Endodermal cell (in vitro differentiated cells): ENCODE measurements at regions not wholly inside any gene's neighbourhood (a gene's known extent, or its start where the extent isn't known, plus 50 kb on each side); places are given as distances from the start of the nearest gene placed in this dataset.
"Not testable (repeated sequence)": the region's sequence is repeated elsewhere in the genome, so short reads cannot be mapped to it uniquely, and the experiment has no call there.

Experiments used
- DNase-seq: peaks from one replicate; pipeline ENCODE4 v3.0.0-alpha.2; 2017
- H3K27ac ChIP-seq: 2 replicates; pipeline ENCODE4 v1.5.1; 2013; ENCODE audit warnings: mild to moderate bottlenecking, low read depth, low read length, moderate library complexity
- H3K27me3 ChIP-seq: 2 replicates; pipeline ENCODE4 v1.6.1; 2013; ENCODE audit warnings: mild to moderate bottlenecking, low read length, moderate library complexity; ENCODE audit not compliant: insufficient read depth, control insufficient read depth, poor library complexity, severe bottlenecking
- H3K36me3 ChIP-seq: 2 replicates; pipeline ENCODE4 v1.7.0; 2013; ENCODE audit warnings: mild to moderate bottlenecking, low read length, moderate library complexity; ENCODE audit not compliant: control insufficient read depth, insufficient read depth
- H3K4me1 ChIP-seq: one replicate; pipeline ENCODE4 v1.7.0; 2013; ENCODE audit warnings: low read length; ENCODE audit not compliant: control insufficient read depth, insufficient read depth
- H3K4me3 ChIP-seq: 2 replicates; pipeline ENCODE4 v1.5.1; 2013; ENCODE audit warnings: mild to moderate bottlenecking, low read length, moderate library complexity
- H3K9ac ChIP-seq: 2 replicates; pipeline ENCODE4 v1.6.1; 2013; ENCODE audit warnings: mild to moderate bottlenecking, low read length, moderate library complexity; ENCODE audit not compliant: poor library complexity, severe bottlenecking; ENCODE audit errors: extremely low read depth
- H3K9me3 ChIP-seq: 2 replicates; pipeline ENCODE4 v1.6.1; 2013; ENCODE audit warnings: mild to moderate bottlenecking, low read length, moderate library complexity; ENCODE audit not compliant: control insufficient read depth
- H3K27ac Mint-ChIP-seq: 2 replicates; pipeline ENCODE4 v1.8.0; 2020; ENCODE audit warnings: mixed read lengths
- H3K27me3 Mint-ChIP-seq: 2 replicates; pipeline ENCODE4 v1.8.0; 2021; ENCODE audit warnings: mild to moderate bottlenecking, mixed read lengths; ENCODE audit not compliant: insufficient read depth
- H3K36me3 Mint-ChIP-seq: 2 replicates; pipeline ENCODE4 v1.8.0; 2020; ENCODE audit warnings: low read depth, mixed read lengths
- H3K4me1 Mint-ChIP-seq: 2 replicates; pipeline ENCODE4 v1.8.0; 2020; ENCODE audit warnings: mixed read lengths
- H3K4me3 Mint-ChIP-seq: 2 replicates; pipeline ENCODE4 v1.8.0; 2020; ENCODE audit warnings: mild to moderate bottlenecking, moderate library complexity, mixed read lengths
- H3K9me3 Mint-ChIP-seq: 2 replicates; pipeline ENCODE4 v1.8.0; 2020; ENCODE audit warnings: mild to moderate bottlenecking, mixed read lengths
- WGBS, 2 experiments: methylation state at CpG; one replicate each; pipeline versions ENCODE4 v1.1.5 to v1.1.7; 2013; ENCODE audit warnings: missing lambda C conversion rate in 2 of 2, mixed read lengths in 1 of 2; ENCODE audit not compliant: insufficient coverage in 1 of 2, insufficient read length in 1 of 2; 5-methylcytosine and 5-hydroxymethylcytosine counted together
- TF ChIP-seq, protein P1 (sequence below): fragments of 200-600 bp; sonication (generic); conservative IDR thresholded peaks from 2 replicates; pipeline ENCODE4 v1.5.0; 2021; ENCODE audit warnings: antibody characterized with exemption, mild to moderate bottlenecking

DNA sequence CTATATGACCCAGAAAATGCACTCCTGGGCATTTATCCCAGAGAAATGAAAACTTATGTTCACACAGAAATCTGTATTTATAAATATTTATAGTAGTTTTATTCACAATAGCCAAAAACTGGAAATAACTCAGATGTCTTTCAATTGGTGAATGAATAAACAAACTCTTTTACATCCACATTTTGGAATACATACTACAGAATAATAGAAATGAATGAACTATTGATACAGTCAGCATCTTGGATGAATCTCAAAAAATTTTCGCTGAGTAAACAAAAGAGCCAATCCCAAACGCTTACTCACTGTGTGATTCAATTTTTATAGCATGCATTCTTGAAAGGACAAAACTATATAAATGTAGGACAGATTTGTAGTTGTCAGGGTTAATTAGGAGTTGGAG is 75.1 kb upstream of the HTR2C start:
- no peaks in the 10 kb centered on the region for H3K27me3 Mint-ChIP-seq
- 83 to 100% methylated on average over 1 to 2 of the region's 2 CpGs for WGBS, 2 experiments

DNA sequence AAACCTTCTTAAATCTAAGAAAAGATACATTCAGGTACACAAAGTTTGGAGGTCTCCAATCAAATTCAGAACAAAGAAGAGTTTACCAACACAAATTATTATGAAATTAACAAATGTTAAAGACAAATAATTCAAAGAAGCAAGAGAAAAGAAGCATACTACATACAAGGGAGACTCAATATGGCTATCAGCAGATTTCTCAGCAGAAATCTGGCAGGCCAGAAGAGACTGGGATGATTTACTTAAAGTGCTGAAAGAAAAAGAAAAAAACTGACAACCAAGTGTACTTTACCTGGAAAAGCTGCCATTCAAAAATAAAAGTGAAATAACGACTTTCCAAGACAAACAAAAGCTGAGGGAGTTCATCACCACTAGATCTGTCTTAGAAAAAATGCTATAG is 64.4 kb upstream of the HTR2C start:
- no peak overlapping the region for H3K27ac ChIP-seq
- WGBS, 2 experiments = no CpG with 5 or more reads among the region's 1 CpG
- H3K27me3 ChIP-seq = no peaks in the 10 kb centered on the region
- H3K36me3 ChIP-seq = no peaks in the 10 kb centered on the region
- H3K4me3 ChIP-seq = no peak overlapping the region
- TF ChIP-seq, protein P1, sequence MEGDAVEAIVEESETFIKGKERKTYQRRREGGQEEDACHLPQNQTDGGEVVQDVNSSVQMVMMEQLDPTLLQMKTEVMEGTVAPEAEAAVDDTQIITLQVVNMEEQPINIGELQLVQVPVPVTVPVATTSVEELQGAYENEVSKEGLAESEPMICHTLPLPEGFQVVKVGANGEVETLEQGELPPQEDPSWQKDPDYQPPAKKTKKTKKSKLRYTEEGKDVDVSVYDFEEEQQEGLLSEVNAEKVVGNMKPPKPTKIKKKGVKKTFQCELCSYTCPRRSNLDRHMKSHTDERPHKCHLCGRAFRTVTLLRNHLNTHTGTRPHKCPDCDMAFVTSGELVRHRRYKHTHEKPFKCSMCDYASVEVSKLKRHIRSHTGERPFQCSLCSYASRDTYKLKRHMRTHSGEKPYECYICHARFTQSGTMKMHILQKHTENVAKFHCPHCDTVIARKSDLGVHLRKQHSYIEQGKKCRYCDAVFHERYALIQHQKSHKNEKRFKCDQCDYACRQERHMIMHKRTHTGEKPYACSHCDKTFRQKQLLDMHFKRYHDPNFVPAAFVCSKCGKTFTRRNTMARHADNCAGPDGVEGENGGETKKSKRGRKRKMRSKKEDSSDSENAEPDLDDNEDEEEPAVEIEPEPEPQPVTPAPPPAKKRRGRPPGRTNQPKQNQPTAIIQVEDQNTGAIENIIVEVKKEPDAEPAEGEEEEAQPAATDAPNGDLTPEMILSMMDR = no peak
- Mint-ChIP-seq H3K27me3 (peaks cover 3% of the 10 kb centered on the region), H3K9me3 (peaks cover 35% of the 10 kb centered on the region), H3K27ac (no peak overlapping the region), H3K4me3 (no peak overlapping the region), H3K36me3 (peaks cover 6% of the 10 kb centered on the region), H3K4me1 (no peaks in the 10 kb centered on the region)
- H3K9ac ChIP-seq = no peak overlapping the region
- no peak for DNase-seq
- H3K4me1 ChIP-seq = no peaks in the 10 kb centered on the region
- no peaks in the 10 kb centered on the region for H3K9me3 ChIP-seq

More for the DNA sequence above, 75.1 kb upstream of the HTR2C start:
- no peaks in the 10 kb centered on the region for H3K36me3 ChIP-seq
- no peaks in the 10 kb centered on the region for H3K4me1 ChIP-seq
- H3K27me3 ChIP-seq = no peaks in the 10 kb centered on the region
- H3K9ac ChIP-seq = no peak overlapping the region
- no peaks in the 10 kb centered on the region for H3K36me3 Mint-ChIP-seq
- no peaks in the 10 kb centered on the region for H3K9me3 Mint-ChIP-seq
- H3K4me3 ChIP-seq = no peak overlapping the region
- H3K4me3 Mint-ChIP-seq = no peak overlapping the region
- no peak overlapping the region for H3K27ac Mint-ChIP-seq
- H3K9me3 ChIP-seq = no peaks in the 10 kb centered on the region
- TF ChIP-seq, protein P1 = no peak
- DNase-seq = no peak
- no peak overlapping the region for H3K27ac ChIP-seq
- H3K4me1 Mint-ChIP-seq = no peaks in the 10 kb centered on the region

DNA sequence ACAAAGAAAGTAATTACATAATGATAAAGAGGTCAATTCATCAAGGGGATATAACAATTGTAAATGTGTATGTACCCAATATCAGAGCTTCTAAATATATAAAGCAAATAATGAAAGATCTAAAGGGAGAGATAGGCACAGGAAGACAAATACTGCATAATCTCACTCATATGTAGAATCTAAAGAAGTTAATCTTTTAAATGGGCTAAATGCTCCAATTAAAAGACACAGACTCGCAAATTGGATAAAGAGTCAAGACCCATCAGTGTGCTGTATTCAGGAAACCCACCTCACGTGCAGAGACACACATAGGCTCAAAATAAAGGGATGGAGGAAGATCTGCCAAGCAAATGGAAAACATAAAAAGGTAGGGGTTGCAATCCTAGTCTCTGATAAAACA is 63.2 kb upstream of the HTR2C start:
- not testable (repeated sequence) for H3K9ac ChIP-seq, H3K4me1 ChIP-seq, H3K27ac ChIP-seq, H3K4me3 ChIP-seq, H3K36me3 ChIP-seq, H3K4me3 Mint-ChIP-seq, H3K36me3 Mint-ChIP-seq, H3K27ac Mint-ChIP-seq, H3K4me1 Mint-ChIP-seq, DNase-seq, H3K27me3 ChIP-seq, H3K27me3 Mint-ChIP-seq, H3K9me3 ChIP-seq
- peaks cover 36% of the 10 kb centered on the region for H3K9me3 Mint-ChIP-seq
- 75% methylated on average over 2 of the region's 2 CpGs; no CpG with 5 or more reads in 1 of the 2 experiments for WGBS, 2 experiments

DNA sequence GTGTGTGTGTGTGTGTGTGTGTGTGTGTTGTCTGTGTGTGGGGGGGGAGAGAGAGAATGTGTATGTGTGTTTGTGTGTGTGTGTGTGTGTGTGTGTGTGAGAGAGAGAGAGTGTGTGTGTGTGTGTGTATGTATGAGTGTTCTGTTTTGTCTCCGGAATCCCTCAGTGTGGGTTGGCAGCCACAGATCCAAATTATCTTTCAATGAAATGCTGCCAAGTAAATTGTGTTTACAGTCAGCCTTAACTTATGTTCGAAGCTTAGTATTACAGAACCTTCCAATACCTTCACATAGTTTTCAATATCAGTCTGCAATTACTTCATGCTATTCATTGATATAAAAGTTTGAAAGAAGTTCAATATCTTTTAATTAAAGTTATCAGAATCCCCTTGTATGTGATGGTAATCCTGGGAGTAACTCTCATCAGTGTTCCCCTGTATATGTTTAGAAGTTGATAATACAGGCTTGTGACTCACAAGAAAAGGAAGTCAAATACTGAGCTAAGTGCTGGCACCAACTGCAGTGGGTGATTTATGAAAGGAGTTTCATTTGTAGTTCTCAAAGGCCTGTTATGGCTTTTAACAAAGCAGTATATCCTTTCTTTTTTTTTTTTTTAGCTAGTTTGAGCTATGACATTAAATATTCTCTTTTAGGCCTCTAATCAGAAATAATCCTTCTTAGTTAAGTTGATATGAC is 51.6 kb upstream of the HTR2C start:
- Mint-ChIP-seq H3K4me3 (no peak overlapping the region), H3K27ac (no peak overlapping the region), H3K27me3 (peaks cover 4% of the 10 kb centered on the region), H3K36me3 (no peaks in the 10 kb centered on the region), H3K9me3 (no peaks in the 10 kb centered on the region), H3K4me1 (no peaks in the 10 kb centered on the region)
- Histone ChIP-seq H3K36me3 (no peaks in the 10 kb centered on the region), H3K27me3 (no peaks in the 10 kb centered on the region), H3K9ac (no peak overlapping the region), H3K4me1 (no peaks in the 10 kb centered on the region), H3K9me3 (no peaks in the 10 kb centered on the region), H3K27ac (no peak overlapping the region), H3K4me3 (no peak overlapping the region)
- TF ChIP-seq, protein P1 = no peak
- WGBS, 2 experiments = 88% methylated on average over 1 of the region's 2 CpGs; no CpG with 5 or more reads in 1 of the 2 experiments
- no peak for DNase-seq
